Ovary (tissue), 7 donors: ENCODE measurements at regions not wholly inside any gene's neighbourhood (a gene's known extent, or its start where the extent isn't known, plus 50 kb on each side); places are given as distances from the start of the nearest gene placed in this dataset.

Source experiments
- DNase-seq, 5 donors: peaks; one replicate each; pipeline ENCODE4 v3.0.0-alpha.2; 2019 to 2020
- H3K27ac ChIP-seq, 2 donors: fragments of 200-600 bp; one replicate each; pipeline versions ENCODE4 v1.5.1 to v1.8.0; 2019 to 2022
- H3K27me3 ChIP-seq: fragments of 200-600 bp; one replicate; pipeline ENCODE4 v1.8.0; 2022
- H3K36me3 ChIP-seq: fragments of 200-600 bp; sonication (generic); one replicate; pipeline ENCODE4 v1.5.1; 2019
- H3K4me1 ChIP-seq: one replicate; pipeline ENCODE4 v1.8.1; 2013; ENCODE audit warnings: mild to moderate bottlenecking, moderate library complexity; ENCODE audit not compliant: insufficient read depth
- H3K4me3 ChIP-seq: fragments of 200-600 bp; sonication (generic); one replicate; pipeline ENCODE4 v1.5.1; 2017
- H3K9me3 ChIP-seq, 2 donors: fragments of 200-600 bp in 1 of 2; sonication (generic) in 1 of 2; one replicate each; pipeline versions ENCODE4 v1.5.1 to v1.8.1; 2013 to 2019; ENCODE audit warnings: mild to moderate bottlenecking in 1 of 2, moderate library complexity in 1 of 2
- CTCF ChIP-seq, 3 donors: fragments of 450-650 bp in 2 of 3; fragments of 200-600 bp in 1 of 3; IDR thresholded peaks; one replicate each; pipeline versions ENCODE4 v1.5.1 to v1.8.0; 2016 to 2022; ENCODE audit warnings: antibody characterized with exemption in 3 of 3, mild to moderate bottlenecking in 1 of 3
- EP300 ChIP-seq: sonication (generic); formaldehyde crosslinking; IDR thresholded peaks from one replicate; pipeline ENCODE4 v1.6.1; 2017; ENCODE audit warnings: antibody characterized with exemption
- POLR2A ChIP-seq: fragments of 450-650 bp; IDR thresholded peaks from one replicate; pipeline ENCODE4 v1.6.1; 2017; ENCODE audit warnings: antibody characterized with exemption, mild to moderate bottlenecking, moderate library complexity
- whole genome bisulfite sequencing, 3 donors: extraction: QIAGEN DNeasy Blood & Tissue Kit in 1 of 3; methylation state at CpG; one replicate each; pipeline versions ENCODE4 v1.1.5 to v1.1.7; 2013 to 2017; 5-methylcytosine and 5-hydroxymethylcytosine counted together
- intact Hi-C, 4 donors: fragments of 100-400 bp; cut with DNase I; formaldehyde crosslinking; loops; one replicate each; pipeline versions ENCODE4 v1.11.0 to v1.15.1; 2022 to 2023
- donor health status: DM: no; HTN: no; CAD: no; lungs with moderate emphysema.
- donor health status: DM: no; HTN: no; CAD: no.
- donor health status: Bipolar disorder and iron deficiency.
- donor health status: DM: no; HTN: no; CAD: no.
- donor health status: DM: yes; HTN: yes; CAD: no.

GRCh38 chr5:167918813-167919483, 372.5 kb upstream of the WWC1 start:
- TF ChIP-seq CTCF (IDR thresholded peaks at IDR 0.05) (no peak), POLR2A (no peak), EP300 (no peak)

GRCh38 chr5:167920589-167920988, 370.9 kb upstream of the WWC1 start:
- no peaks in the 10 kb centered on the region for H3K27me3 ChIP-seq
- intact Hi-C loops: no loop called here
- no peak for TF ChIP-seq EP300
- no peak for TF ChIP-seq CTCF (IDR thresholded peaks at IDR 0.05)
- TF ChIP-seq POLR2A: no peak
- peaks cover 4% of the 10 kb centered on the region for H3K4me1 ChIP-seq
- no peak overlapping the region for H3K4me3 ChIP-seq
- H3K27ac ChIP-seq: no peak overlapping the region
- 81 to 87% (median 83%) methylated on average over 2 of the region's 2 CpGs for WGBS, 3 donors
- DNase-seq: no peak
- H3K36me3 ChIP-seq: no peaks in the 10 kb centered on the region
- H3K9me3 ChIP-seq: no peaks in the 10 kb centered on the region

More at GRCh38 chr5:167918813-167919483, 372.5 kb upstream of the WWC1 start:
- peaks cover 4% of the 10 kb centered on the region for H3K4me1 ChIP-seq
- no peak for DNase-seq
- H3K27ac ChIP-seq: no peak overlapping the region
- no peaks in the 10 kb centered on the region for H3K36me3 ChIP-seq
- WGBS, 3 donors: 47 to 62% (median 59%) methylated on average over 11 of the region's 11 CpGs
- intact Hi-C loops: no loop called here
- no peaks in the 10 kb centered on the region for H3K9me3 ChIP-seq
- no peak overlapping the region for H3K4me3 ChIP-seq
- no peaks in the 10 kb centered on the region for H3K27me3 ChIP-seq

GRCh38 chr5:167921796-167922195, 369.6 kb upstream of the WWC1 start:
- no peaks in the 10 kb centered on the region for H3K36me3 ChIP-seq
- no peaks in the 10 kb centered on the region for H3K27me3 ChIP-seq
- no peak overlapping the region for H3K27ac ChIP-seq
- H3K4me3 ChIP-seq: no peak overlapping the region
- H3K4me1 ChIP-seq: peaks cover 4% of the 10 kb centered on the region
- no peak for DNase-seq
- no peaks in the 10 kb centered on the region for H3K9me3 ChIP-seq
- TF ChIP-seq CTCF (IDR thresholded peaks at IDR 0.05): no peak
- TF ChIP-seq POLR2A: no peak
- no peak for TF ChIP-seq EP300
- intact Hi-C loops: no loop called here

GRCh38 chr5:167923396-167923795, 368.0 kb upstream of the WWC1 start:
- H3K27me3 ChIP-seq: no peaks in the 10 kb centered on the region
- peaks cover under 1% of the 10 kb centered on the region for H3K4me1 ChIP-seq
- intact Hi-C loops: no loop called here
- H3K27ac ChIP-seq: no peak overlapping the region
- H3K36me3 ChIP-seq: no peaks in the 10 kb centered on the region
- no peaks in the 10 kb centered on the region for H3K9me3 ChIP-seq
- DNase-seq: no peak
- TF ChIP-seq POLR2A (no peak), CTCF (IDR thresholded peaks at IDR 0.05) (no peak), EP300 (no peak)
- H3K4me3 ChIP-seq: no peak overlapping the region
- WGBS, 3 donors: 87 to 91% (median 90%) methylated on average over 4 of the region's 4 CpGs
